ENCODE measurements at regions not wholly inside any gene's neighbourhood (a gene's known extent, or its start where the extent isn't known, plus 50 kb on each side); places are given as distances from the start of the nearest gene placed in this dataset.

GRCh38 chr4:34138385-34138784 lies 2105.9 kb downstream of the ARAP2 start:
- TF ChIP-seq CTCF (IDR thresholded peaks at IDR 0.05) = no peak
- Histone ChIP-seq H3K4me3 (no peak overlapping the region), H3K27ac (no peak overlapping the region)
- no peak for DNase-seq (ENCODE audit: low spot score)

- no peak for TF ChIP-seq CTCF (IDR thresholded peaks at IDR 0.05)
- Histone ChIP-seq H3K4me3 (no peak overlapping the region), H3K27ac (no peak overlapping the region)
- no peak for DNase-seq (ENCODE audit: low spot score)
Measured at GRCh38 chr4:34139346-34139745, 2105.0 kb downstream of the ARAP2 start.

- TF ChIP-seq CTCF (IDR thresholded peaks at IDR 0.05) = no peak
- no peak overlapping the region for H3K27ac ChIP-seq
- no peak overlapping the region for H3K4me3 ChIP-seq
- no peak for DNase-seq (ENCODE audit: low spot score)
Measured at GRCh38 chr4:34148322-34148908, 2095.9 kb downstream of the ARAP2 start.

- Histone ChIP-seq H3K4me3 (no peak overlapping the region), H3K27ac (no peak overlapping the region)
- TF ChIP-seq CTCF (IDR thresholded peaks at IDR 0.05) = no peak
- no peak for DNase-seq (ENCODE audit: low spot score)
Measured at GRCh38 chr4:34157547-34157946, 2086.8 kb downstream of the ARAP2 start.

GRCh38 chr4:34158878-34159277 lies 2085.4 kb downstream of the ARAP2 start:
- no peak overlapping the region for H3K4me3 ChIP-seq
- TF ChIP-seq CTCF (IDR thresholded peaks at IDR 0.05) = no peak
- no peak overlapping the region for H3K27ac ChIP-seq
- DNase-seq (ENCODE audit: low spot score) = no peak

GRCh38 chr4:34170946-34171345 lies 2073.4 kb downstream of the ARAP2 start:
- H3K4me3 ChIP-seq = no peak overlapping the region
- no peak for TF ChIP-seq CTCF (IDR thresholded peaks at IDR 0.05)
- DNase-seq (ENCODE audit: low spot score) = no peak
- no peak overlapping the region for H3K27ac ChIP-seq

- H3K27ac ChIP-seq = no peak overlapping the region
- no peak overlapping the region for H3K4me3 ChIP-seq
- no peak for DNase-seq (ENCODE audit: low spot score)
- TF ChIP-seq CTCF (IDR thresholded peaks at IDR 0.05) = no peak
Measured at GRCh38 chr4:34176609-34177008, 2067.7 kb downstream of the ARAP2 start.
